Breast epithelium (tissue), 3 donors: ENCODE measurements at regions not wholly inside any gene's neighbourhood (a gene's known extent, or its start where the extent isn't known, plus 50 kb on each side); places are given as distances from the start of the nearest gene placed in this dataset.

ENCODE experiments used
- CTCF ChIP-seq, 3 donors: fragments of 450-650 bp; IDR thresholded peaks; one replicate each; pipeline ENCODE4 v1.5.1; 2016 to 2017; ENCODE audit warnings: antibody characterized with exemption in 3 of 3, mild to moderate bottlenecking in 3 of 3, moderate library complexity in 3 of 3
- POLR2A ChIP-seq: fragments of 450-650 bp; IDR thresholded peaks from one replicate; pipeline ENCODE4 v1.6.1; 2016; ENCODE audit warnings: antibody characterized with exemption, mild to moderate bottlenecking, moderate library complexity
- POLR2AphosphoS5 ChIP-seq, 3 donors: sonication (generic); formaldehyde crosslinking; IDR thresholded peaks; one replicate each; pipeline ENCODE4 v1.6.1; 2017; ENCODE audit warnings: antibody characterized with exemption in 3 of 3

DNA sequence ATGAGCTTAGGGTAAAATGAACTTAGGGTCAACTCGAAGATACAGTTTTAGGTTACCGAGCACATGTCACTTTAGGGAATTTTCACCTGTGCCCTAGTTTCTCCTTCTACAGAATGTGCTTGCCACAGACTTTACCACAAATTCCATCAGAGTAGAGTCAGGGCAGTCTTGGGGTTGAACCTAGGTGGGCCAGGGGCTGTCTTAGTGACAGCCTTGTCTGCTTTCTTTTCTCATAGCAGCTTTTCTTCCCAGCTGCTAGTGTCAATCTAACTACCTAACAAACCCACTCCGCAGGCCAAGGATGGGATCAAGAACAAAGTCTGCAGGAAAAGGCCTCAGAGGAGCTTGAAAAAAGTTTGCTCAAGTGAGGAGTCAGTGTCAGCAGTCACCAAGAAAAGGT lies 458.1 kb upstream of the CDH18 start:
- TF ChIP-seq POLR2A = no peak
- no peak for TF ChIP-seq CTCF (IDR thresholded peaks at IDR 0.05)
- TF ChIP-seq POLR2AphosphoS5 (IDR thresholded peaks at IDR 0.05) = no peak
